PC-9 (cell line): ENCODE measurements at regions not wholly inside any gene's neighbourhood (a gene's known extent, or its start where the extent isn't known, plus 50 kb on each side); places are given as distances from the start of the nearest gene placed in this dataset.

Experiments
- CTCF ChIP-seq: fragments of 200-600 bp; sonication (generic); conservative IDR thresholded peaks from 2 replicates; pipeline ENCODE4 v1.6.1; 2017; ENCODE audit warnings: mixed run types, antibody characterized with exemption, mild to moderate bottlenecking, moderate library complexity
- EZH2 ChIP-seq: fragments of 200-600 bp; sonication (generic); IDR thresholded peaks from 2 replicates; pipeline ENCODE4 v1.8.0; 2017; ENCODE audit warnings: antibody characterized with exemption, low read depth

GRCh38 chr12:47396902-47397663, 308.7 kb downstream of the RPAP3 start:
- no peak for TF ChIP-seq CTCF
- no peak for TF ChIP-seq EZH2
